A549 (cell line): ENCODE measurements at regions not wholly inside any gene's neighbourhood (a gene's known extent, or its start where the extent isn't known, plus 50 kb on each side); places are given as distances from the start of the nearest gene placed in this dataset.

Experiments
- ATAC-seq, 2 experiments: fragments of 200-7000 bp in 1 of 2; fragments of >200 bp in 1 of 2; cut with Nextera tagmentation in 1 of 2; cut with Tn5 transposase in 1 of 2; 3 replicates each; pipeline versions ENCODE4 v1.8.0 to v1.9.1; 2018 to 2020; ENCODE audit warnings: mild to moderate bottlenecking in 1 of 2, moderate library complexity in 1 of 2
- CTCF ChIA-PET: fragments of 300-600 bp; sonication (Branson Sonifier 250); formaldehyde crosslinking; extraction: SDS; loops from one replicate; lab custom pipeline; 2021; ENCODE audit warnings: antibody characterized with exemption, inconsistent platforms; lab: Yijun Ruan, JAX
- POLR2A ChIA-PET: fragments of 350-600 bp; formaldehyde crosslinking; extraction: SDS; loops from one replicate; lab custom pipeline; 2021; ENCODE audit warnings: antibody characterized with exemption, inconsistent platforms; lab: Yijun Ruan, JAX
- DNase-seq, 2 experiments: peaks; one replicate each; pipeline versions ENCODE4 v3.0.0 to v3.0.0-alpha.2; 2011 to 2016; ENCODE audit warnings: low read depth in 1 of 2, low spot score in 1 of 2
- FAIRE-seq: peaks from 2 replicates; lab custom pipeline; 2011; peaks lifted over from hg19 to GRCh38; lab: Jason Lieb, UNC
- H3K27ac ChIP-seq, 2 experiments: fragments of >200 bp; sonication (Bioruptor Twin); formaldehyde crosslinking; 3 replicates each; pipeline ENCODE4 v1.5.1; 2016 to 2017
- H3K4me1 ChIP-seq: fragments of >200 bp; sonication (Bioruptor Twin); formaldehyde crosslinking; 3 replicates; pipeline ENCODE4 v1.6.1; 2016
- H3K4me2 ChIP-seq: fragments of >200 bp; sonication (Bioruptor Twin); formaldehyde crosslinking; 3 replicates; pipeline ENCODE4 v1.6.1; 2016
- H3K4me3 ChIP-seq: fragments of >200 bp; sonication (Bioruptor Twin); formaldehyde crosslinking; 3 replicates; pipeline ENCODE4 v1.5.1; 2016
- H3K9me3 ChIP-seq: fragments of >200 bp; sonication (Bioruptor Twin); formaldehyde crosslinking; 3 replicates; pipeline ENCODE4 v1.6.1; 2016
- BCL3 ChIP-seq: fragments of >200 bp; sonication (Bioruptor Twin); formaldehyde crosslinking; IDR thresholded peaks from 3 replicates; pipeline ENCODE4 v1.6.1; 2016
- CBX2 ChIP-seq: fragments of 200-600 bp; sonication (generic); IDR thresholded peaks from 2 replicates; pipeline ENCODE4 v1.6.1; 2016; ENCODE audit warnings: low read depth, mild to moderate bottlenecking, borderline replicate concordance
- CHD2 ChIP-seq: fragments of 150-350 bp; IDR thresholded peaks from 2 replicates; pipeline ENCODE4 v1.6.1; 2014; ENCODE audit warnings: low read length; ENCODE audit not compliant: partially characterized antibody
- CHD4 ChIP-seq: fragments of 200-600 bp; sonication (generic); IDR thresholded peaks from 2 replicates; pipeline ENCODE4 v1.6.1; 2016; ENCODE audit warnings: antibody characterized with exemption, mild to moderate bottlenecking, borderline replicate concordance
- EHMT2 ChIP-seq: fragments of 200-600 bp; sonication (generic); IDR thresholded peaks from 2 replicates; pipeline ENCODE4 v1.6.1; 2016; ENCODE audit warnings: antibody characterized with exemption, low read depth, mild to moderate bottlenecking, moderate library complexity
- ELK1 ChIP-seq: fragments of 150-350 bp; IDR thresholded peaks from 2 replicates; pipeline ENCODE4 v1.6.1; 2014; ENCODE audit warnings: low read depth, mild to moderate bottlenecking, low read length
- ESRRA ChIP-seq: fragments of 150-350 bp; IDR thresholded peaks from 2 replicates; pipeline ENCODE4 v1.6.1; 2014; ENCODE audit warnings: mild to moderate bottlenecking, low read length, borderline replicate concordance
- JUNB ChIP-seq: fragments of >200 bp; sonication (Bioruptor Twin); formaldehyde crosslinking; IDR thresholded peaks from 2 replicates; pipeline ENCODE4 v1.6.1; 2016
- KDM1A ChIP-seq: fragments of 200-600 bp; sonication (generic); IDR thresholded peaks from 2 replicates; pipeline ENCODE4 v1.6.1; 2016; ENCODE audit warnings: low read depth, mild to moderate bottlenecking
- KDM5A ChIP-seq: fragments of 200-600 bp; sonication (generic); IDR thresholded peaks from 2 replicates; pipeline ENCODE4 v1.6.1; 2016; ENCODE audit warnings: antibody characterized with exemption, mild to moderate bottlenecking
- MAFK ChIP-seq: fragments of 450-650 bp; IDR thresholded peaks from 2 replicates; pipeline ENCODE4 v1.6.1; 2014; ENCODE audit not compliant: partially characterized antibody
- MAZ ChIP-seq: fragments of 150-350 bp; IDR thresholded peaks from 2 replicates; pipeline ENCODE4 v1.6.1; 2014; ENCODE audit warnings: antibody characterized with exemption, low read depth, low read length, borderline replicate concordance
- POLR2AphosphoS2 ChIP-seq: conservative IDR thresholded peaks from 2 replicates; pipeline ENCODE4 v1.6.1; 2012; ENCODE audit warnings: low read length, improper control_type of control experiment, inconsistent platforms
- TFCP2L1 ChIP-seq: fragments of 250-450 bp; sonication (Bioruptor Pico); IDR thresholded peaks from 2 replicates; pipeline ENCODE4 v1.5.0; 2021; ENCODE audit warnings: mild to moderate bottlenecking
- TP53 ChIP-seq: fragments of 250-450 bp; sonication (Bioruptor Pico); IDR thresholded peaks from 2 replicates; pipeline ENCODE4 v1.5.0; 2021; ENCODE audit warnings: mild to moderate bottlenecking, moderate library complexity
- ZC3H11A ChIP-seq: fragments of 450-650 bp; IDR thresholded peaks from 2 replicates; pipeline ENCODE4 v1.6.1; 2014; ENCODE audit warnings: antibody characterized with exemption, mild to moderate bottlenecking
- ZFP36 ChIP-seq: fragments of 450-650 bp; IDR thresholded peaks from 2 replicates; pipeline ENCODE4 v1.6.1; 2014; ENCODE audit warnings: borderline replicate concordance; ENCODE audit not compliant: partially characterized antibody
- ZNF302 ChIP-seq: fragments of 250-450 bp; sonication (Bioruptor Pico); IDR thresholded peaks from 2 replicates; pipeline ENCODE4 v1.9.0; 2021; ENCODE audit warnings: inconsistent platforms, mild to moderate bottlenecking, moderate library complexity
- WGBS: methylation state at CpG from one replicate; pipeline ENCODE4 v1.1.6; 2017; ENCODE audit errors: missing lambda C conversion rate; 5-methylcytosine and 5-hydroxymethylcytosine counted together
- TF ChIP-seq, protein P1 (sequence below): fragments of 250-450 bp; sonication (Bioruptor Pico); IDR thresholded peaks from 2 replicates; pipeline ENCODE4 v1.5.0; 2020; ENCODE audit warnings: low read depth, mild to moderate bottlenecking, moderate library complexity
- TF ChIP-seq, protein P2 (sequence below): fragments of 200-600 bp; sonication (generic); IDR thresholded peaks from 2 replicates; pipeline ENCODE4 v1.6.1; 2016; ENCODE audit warnings: antibody characterized with exemption, mild to moderate bottlenecking, moderate library complexity
- TF ChIP-seq, protein P3 (sequence below): fragments of >200 bp; sonication (Bioruptor Twin); formaldehyde crosslinking; IDR thresholded peaks from 2 replicates; pipeline ENCODE4 v1.6.1; 2016

- no peak overlapping the region for H3K27ac ChIP-seq
- POLR2A ChIA-PET = no interaction called here
- no peak for TF ChIP-seq EHMT2
- TF ChIP-seq POLR2AphosphoS2 = no peak
- TF ChIP-seq ELK1 = no peak
- TF ChIP-seq TP53 (CRISPR knock-in tag) = no peak
- no peak for TF ChIP-seq MAZ
- no peak for TF ChIP-seq ESRRA
- no peak overlapping the region for H3K4me3 ChIP-seq
- no peaks in the 10 kb centered on the region for H3K4me1 ChIP-seq
- CTCF ChIA-PET = no interaction called here
- WGBS = 26% methylated on average over 4 of the region's 4 CpGs
- ATAC-seq (no peak), DNase-seq (no peak), FAIRE-seq (no peak)
- no peaks in the 10 kb centered on the region for H3K9me3 ChIP-seq
- no peak overlapping the region for H3K4me2 ChIP-seq
Observed at GRCh38 chr1:164006621-164007020, 552.4 kb upstream of the PBX1 start.

DNA sequence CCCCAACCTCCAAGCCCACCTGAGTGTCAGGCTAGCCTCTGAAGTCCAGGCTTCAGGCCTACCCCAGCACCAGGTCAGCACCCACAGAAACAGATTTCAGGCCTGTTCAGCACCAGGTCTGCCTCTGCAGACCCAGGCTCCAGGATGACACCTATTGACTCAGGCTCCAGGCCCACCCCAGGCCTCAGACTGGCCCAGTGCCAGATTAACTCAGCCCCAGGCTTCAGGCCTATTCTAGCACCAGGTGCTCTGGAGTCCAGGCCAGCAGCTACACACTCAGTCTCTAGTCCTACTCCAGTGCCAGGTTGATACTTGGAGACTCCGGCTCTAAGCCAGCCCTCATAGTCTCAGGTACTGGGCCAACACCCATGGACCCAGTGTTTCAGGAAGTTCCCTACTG, 541.7 kb upstream of the PBX1 start:
- ChIA-PET CTCF (no interaction called here), POLR2A (no interaction called here)
- no peaks in the 10 kb centered on the region for H3K9me3 ChIP-seq
- WGBS = 57% methylated on average over 1 of the region's 1 CpG
- no peak overlapping the region for H3K4me3 ChIP-seq
- H3K4me1 ChIP-seq = no peaks in the 10 kb centered on the region
- DNase-seq (no peak), FAIRE-seq (no peak)
- no peak overlapping the region for H3K27ac ChIP-seq
- no peak for TF ChIP-seq POLR2AphosphoS2
- TF ChIP-seq CBX2 = no peak
- TF ChIP-seq KDM5A = no peak
- TF ChIP-seq KDM1A = no peak
- TF ChIP-seq BCL3 = no peak
- no peak for TF ChIP-seq MAFK
- TF ChIP-seq TFCP2L1 (CRISPR knock-in tag) = no peak
- TF ChIP-seq, protein P1, sequence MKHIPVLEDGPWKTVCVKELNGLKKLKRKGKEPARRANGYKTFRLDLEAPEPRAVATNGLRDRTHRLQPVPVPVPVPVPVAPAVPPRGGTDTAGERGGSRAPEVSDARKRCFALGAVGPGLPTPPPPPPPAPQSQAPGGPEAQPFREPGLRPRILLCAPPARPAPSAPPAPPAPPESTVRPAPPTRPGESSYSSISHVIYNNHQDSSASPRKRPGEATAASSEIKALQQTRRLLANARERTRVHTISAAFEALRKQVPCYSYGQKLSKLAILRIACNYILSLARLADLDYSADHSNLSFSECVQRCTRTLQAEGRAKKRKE (CRISPR knock-in tag) = no peak
- TF ChIP-seq CHD4 = no peak
- TF ChIP-seq ZFP36 = no peak
- TF ChIP-seq CHD2 = no peak
- TF ChIP-seq JUNB = no peak
- TF ChIP-seq, protein P2, sequence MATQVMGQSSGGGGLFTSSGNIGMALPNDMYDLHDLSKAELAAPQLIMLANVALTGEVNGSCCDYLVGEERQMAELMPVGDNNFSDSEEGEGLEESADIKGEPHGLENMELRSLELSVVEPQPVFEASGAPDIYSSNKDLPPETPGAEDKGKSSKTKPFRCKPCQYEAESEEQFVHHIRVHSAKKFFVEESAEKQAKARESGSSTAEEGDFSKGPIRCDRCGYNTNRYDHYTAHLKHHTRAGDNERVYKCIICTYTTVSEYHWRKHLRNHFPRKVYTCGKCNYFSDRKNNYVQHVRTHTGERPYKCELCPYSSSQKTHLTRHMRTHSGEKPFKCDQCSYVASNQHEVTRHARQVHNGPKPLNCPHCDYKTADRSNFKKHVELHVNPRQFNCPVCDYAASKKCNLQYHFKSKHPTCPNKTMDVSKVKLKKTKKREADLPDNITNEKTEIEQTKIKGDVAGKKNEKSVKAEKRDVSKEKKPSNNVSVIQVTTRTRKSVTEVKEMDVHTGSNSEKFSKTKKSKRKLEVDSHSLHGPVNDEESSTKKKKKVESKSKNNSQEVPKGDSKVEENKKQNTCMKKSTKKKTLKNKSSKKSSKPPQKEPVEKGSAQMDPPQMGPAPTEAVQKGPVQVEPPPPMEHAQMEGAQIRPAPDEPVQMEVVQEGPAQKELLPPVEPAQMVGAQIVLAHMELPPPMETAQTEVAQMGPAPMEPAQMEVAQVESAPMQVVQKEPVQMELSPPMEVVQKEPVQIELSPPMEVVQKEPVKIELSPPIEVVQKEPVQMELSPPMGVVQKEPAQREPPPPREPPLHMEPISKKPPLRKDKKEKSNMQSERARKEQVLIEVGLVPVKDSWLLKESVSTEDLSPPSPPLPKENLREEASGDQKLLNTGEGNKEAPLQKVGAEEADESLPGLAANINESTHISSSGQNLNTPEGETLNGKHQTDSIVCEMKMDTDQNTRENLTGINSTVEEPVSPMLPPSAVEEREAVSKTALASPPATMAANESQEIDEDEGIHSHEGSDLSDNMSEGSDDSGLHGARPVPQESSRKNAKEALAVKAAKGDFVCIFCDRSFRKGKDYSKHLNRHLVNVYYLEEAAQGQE = no peak
- TF ChIP-seq, protein P3, sequence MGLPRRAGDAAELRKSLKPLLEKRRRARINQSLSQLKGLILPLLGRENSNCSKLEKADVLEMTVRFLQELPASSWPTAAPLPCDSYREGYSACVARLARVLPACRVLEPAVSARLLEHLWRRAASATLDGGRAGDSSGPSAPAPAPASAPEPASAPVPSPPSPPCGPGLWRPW = no peak
- TF ChIP-seq ZC3H11A = no peak
- no peak for TF ChIP-seq ZNF302
- TF ChIP-seq, all 56 proteins: peak for 0
- no peak for ATAC-seq
- H3K4me2 ChIP-seq = no peak overlapping the region
